IMR-90 (cell line): ENCODE measurements at regions not wholly inside any gene's neighbourhood (a gene's known extent, or its start where the extent isn't known, plus 50 kb on each side); places are given as distances from the start of the nearest gene placed in this dataset.
A peak's percentile ranks its signal among the peaks of the same experiment; 100 is the strongest.

Experiments
- ATAC-seq: fragments of 200-7000 bp; cut with Tn5 transposase; 2 replicates; pipeline ENCODE4 v1.9.1; 2020; ENCODE audit warnings: low read depth, mild to moderate bottlenecking, moderate library complexity
- BruUV-seq: library from RNA; stranded (reverse); fragments of 400-500 nt; replicated peaks from 2 replicates; lab custom pipeline; 2021; lab: Mats Ljungman, UMichigan
- CTCF ChIA-PET: fragments of 300-600 bp; formaldehyde crosslinking; extraction: SDS; loops from one replicate; lab custom pipeline; 2021; ENCODE audit warnings: antibody characterized with exemption; lab: Yijun Ruan, JAX
- POLR2A ChIA-PET: fragments of 300-600 bp; sonication (Branson Sonifier 250); formaldehyde crosslinking; loops from one replicate; lab custom pipeline; 2022; ENCODE audit warnings: antibody characterized with exemption; ENCODE audit not compliant: unreplicated experiment; lab: Charles Lee
- DNase-seq: peaks from one replicate; pipeline ENCODE4 v3.0.0; 2013
- H2AFZ ChIP-seq: replicated peaks from 2 replicates; pipeline ENCODE3; 2013; ENCODE audit warnings: low read length, mild to moderate bottlenecking; ENCODE audit not compliant: poor library complexity
- H2AK5ac ChIP-seq: 2 replicates; pipeline ENCODE4 v1.6.1; 2013; ENCODE audit warnings: low read depth, low read length, inconsistent platforms
- H2AK9ac ChIP-seq: replicated peaks from 2 replicates; pipeline ENCODE3; 2013; ENCODE audit warnings: mild to moderate bottlenecking, low read depth, low read length, moderate library complexity; ENCODE audit not compliant: poor library complexity
- H2BK120ac ChIP-seq: 2 replicates; pipeline ENCODE4 v1.6.1; 2013; ENCODE audit warnings: low read depth, low read length, inconsistent platforms
- H2BK15ac ChIP-seq: 3 replicates; pipeline ENCODE4 v1.6.1; 2013; ENCODE audit warnings: low read depth, low read length, inconsistent platforms
- H2BK20ac ChIP-seq: 2 replicates; pipeline ENCODE4 v1.6.1; 2013; ENCODE audit warnings: low read depth, mild to moderate bottlenecking, inconsistent platforms, low read length, moderate library complexity
- H2BK5ac ChIP-seq: 2 replicates; pipeline ENCODE4 v1.6.1; 2013; ENCODE audit warnings: mild to moderate bottlenecking, low read depth, low read length, inconsistent platforms; ENCODE audit not compliant: poor library complexity, severe bottlenecking
- H3K14ac ChIP-seq: replicated peaks from 2 replicates; pipeline ENCODE4 v1.6.1; 2013; ENCODE audit warnings: low read depth, low read length, inconsistent platforms
- H3K18ac ChIP-seq: 2 replicates; pipeline ENCODE4 v1.6.1; 2013; ENCODE audit warnings: low read depth, low read length, control low read depth
- H3K23ac ChIP-seq: 2 replicates; pipeline ENCODE4 v1.6.1; 2013; ENCODE audit warnings: low read depth, low read length, inconsistent platforms
- H3K27ac ChIP-seq: 2 replicates; pipeline ENCODE4 v1.5.1; 2013; ENCODE audit warnings: mild to moderate bottlenecking, control low read depth, low read length; ENCODE audit not compliant: insufficient read depth
- H3K27me3 ChIP-seq: 2 replicates; pipeline ENCODE4 v1.6.1; 2013; ENCODE audit warnings: low read length; ENCODE audit not compliant: control insufficient read depth, insufficient read depth
- H3K36me3 ChIP-seq: 2 replicates; pipeline ENCODE4 v1.6.1; 2013; ENCODE audit warnings: low read length, mixed read lengths; ENCODE audit not compliant: control insufficient read depth, insufficient read depth
- H3K4ac ChIP-seq: 2 replicates; pipeline ENCODE4 v1.6.1; 2013; ENCODE audit warnings: low read depth, low read length, inconsistent platforms
- H3K4me1 ChIP-seq: 2 replicates; pipeline ENCODE4 v1.6.1; 2013; ENCODE audit warnings: low read length, mixed read lengths; ENCODE audit not compliant: control insufficient read depth, insufficient read depth
- H3K4me2 ChIP-seq: 2 replicates; pipeline ENCODE4 v1.6.1; 2013; ENCODE audit warnings: low read depth, mild to moderate bottlenecking, control low read depth, low read length, moderate library complexity
- H3K4me3 ChIP-seq: 2 replicates; pipeline ENCODE4 v1.5.1; 2013; ENCODE audit warnings: low read depth, mild to moderate bottlenecking, control low read depth, low read length, moderate library complexity; ENCODE audit not compliant: insufficient read depth
- H3K56ac ChIP-seq: 2 replicates; pipeline ENCODE4 v1.6.1; 2013; ENCODE audit warnings: low read length, inconsistent platforms; ENCODE audit not compliant: insufficient read depth; ENCODE audit errors: extremely low read depth
- H3K79me1 ChIP-seq, 2 experiments: 2 replicates each; pipeline ENCODE4 v1.6.1; 2013; ENCODE audit warnings: low read length in 2 of 2, inconsistent platforms in 1 of 2, low read depth in 1 of 2
- H3K9ac ChIP-seq: 2 replicates; pipeline ENCODE4 v1.6.1; 2013; ENCODE audit warnings: low read depth, low read length, control low read depth
- H3K9me1 ChIP-seq: 2 replicates; pipeline ENCODE4 v1.6.1; 2013; ENCODE audit warnings: low read length, inconsistent platforms; ENCODE audit not compliant: insufficient read depth
- H3K9me3 ChIP-seq: 2 replicates; pipeline ENCODE4 v1.6.1; 2013; ENCODE audit warnings: low read length; ENCODE audit not compliant: control insufficient read depth, insufficient read depth
- H4K20me1 ChIP-seq: 2 replicates; pipeline ENCODE4 v1.6.1; 2013; ENCODE audit warnings: low read length, inconsistent platforms; ENCODE audit not compliant: insufficient read depth
- H4K5ac ChIP-seq: 2 replicates; pipeline ENCODE4 v1.6.1; 2013; ENCODE audit warnings: mild to moderate bottlenecking, low read depth, low read length, control low read depth
- H4K8ac ChIP-seq, 2 experiments: 2 replicates each; pipeline ENCODE4 v1.6.1; 2013; ENCODE audit warnings: low read depth in 2 of 2, low read length in 2 of 2, control low read depth in 1 of 2, inconsistent platforms in 1 of 2
- H4K91ac ChIP-seq: 2 replicates; pipeline ENCODE4 v1.6.1; 2013; ENCODE audit warnings: low read depth, low read length, inconsistent platforms; ENCODE audit not compliant: insufficient read depth
- BHLHE40 ChIP-seq: fragments of 150-350 bp; IDR thresholded peaks from 2 replicates; pipeline ENCODE4 v1.6.1; 2016; ENCODE audit warnings: mild to moderate bottlenecking, low read depth, low read length
- FOS ChIP-seq: fragments of 150-350 bp; IDR thresholded peaks from 2 replicates; pipeline ENCODE4 v1.6.1; 2016; ENCODE audit warnings: low read depth, low read length
- MXI1 ChIP-seq: IDR thresholded peaks from 2 replicates; pipeline ENCODE4 v1.6.1; 2012; ENCODE audit warnings: low read depth, mild to moderate bottlenecking, low read length, moderate library complexity, borderline replicate concordance
- WGBS, 2 experiments: methylation state at CpG; one replicate each; pipeline versions ENCODE4 v1.1.5 to v1.1.7; 2013; ENCODE audit warnings: missing lambda C conversion rate in 2 of 2; ENCODE audit not compliant: insufficient read length in 1 of 2; ENCODE audit errors: extremely low coverage in 2 of 2; 5-methylcytosine and 5-hydroxymethylcytosine counted together
- dilution Hi-C: fragments of 300-500 bp; cut with HindIII; formaldehyde crosslinking; loops from one replicate; pipeline ENCODE4 v1.14.3; 2018; ENCODE audit warnings: low sequenced_read_pairs; ENCODE audit not compliant: unreplicated experiment
- in situ Hi-C: fragments of 300-500 bp; cut with MboI; formaldehyde crosslinking; loops from 3 replicates; pipeline ENCODE4 v1.14.3; 2019; ENCODE audit warnings: low sequenced_read_pairs, inconsistent platforms, mixed read lengths
- intact Hi-C: fragments of 100-400 bp; cut with micrococcal nuclease; formaldehyde crosslinking; loops from 2 replicates; pipeline ENCODE4 v1.10.0; 2022

DNA sequence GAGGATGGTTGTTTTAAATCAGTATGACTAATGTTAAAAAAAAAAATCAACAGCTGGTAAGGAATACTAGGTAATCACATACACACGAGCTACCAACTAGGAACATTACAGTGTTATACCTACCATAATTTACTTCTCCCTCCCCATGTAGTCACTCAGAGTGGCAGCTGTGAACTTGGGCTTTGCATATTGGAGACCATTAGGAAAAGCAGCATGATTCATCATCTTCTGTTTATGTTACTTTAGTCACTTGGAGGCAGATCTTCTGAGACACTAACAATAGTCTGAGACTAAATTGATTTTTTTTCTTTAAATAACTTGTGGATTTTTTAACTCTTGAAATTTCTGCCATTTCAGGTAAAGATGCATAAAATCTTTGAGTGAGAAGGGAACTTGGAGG, 141.5 kb upstream of the NR4A3 start:
- intact Hi-C loops, result no loop called here
- WGBS, 2 experiments, result no CpG with 5 or more reads among the region's 1 CpG
- BruUV-seq, result no TSS peak

More for the DNA sequence above, 141.5 kb upstream of the NR4A3 start:
- Histone ChIP-seq H3K23ac (no peak overlapping the region), H3K14ac (no peak overlapping the region), H3K9me3 (no peaks in the 10 kb centered on the region), H4K91ac (no peak overlapping the region), H3K9me1 (no peaks in the 10 kb centered on the region), H3K27me3 (no peaks in the 10 kb centered on the region), H2AK5ac (no peak overlapping the region), H3K36me3 (no peaks in the 10 kb centered on the region), H3K79me1 (no peaks in the 10 kb centered on the region), H4K8ac (no peak overlapping the region), H2BK20ac (no peak overlapping the region), H3K56ac (no peak overlapping the region), H3K9ac (no peak overlapping the region), H2AK9ac (no peak overlapping the region), H4K20me1 (no peaks in the 10 kb centered on the region), H3K27ac (no peak overlapping the region), H3K4me3 (no peak overlapping the region), H3K4me2 (no peak overlapping the region; the same call in 1 of the 2 replicates), H3K4ac (no peak overlapping the region), H3K18ac (no peak overlapping the region; the same call in 1 of the 2 replicates), H4K5ac (no peak overlapping the region), H2BK15ac (no peak overlapping the region), H2BK5ac (no peak overlapping the region), H2AFZ (no peak overlapping the region), H2BK120ac (no peak overlapping the region), H3K4me1 (peaks cover 5% of the 10 kb centered on the region)
- peak; percentile 75 for DNase-seq
- TF ChIP-seq FOS (0 out of 2 replicates have a peak, but pooled peaks have one; percentile 15), MXI1 (no peak), BHLHE40 (no peak)
- in situ Hi-C loops (no loop called here), dilution Hi-C loops (no loop called here)
- ChIA-PET POLR2A (no interaction called here), CTCF (no interaction called here)
- ATAC-seq, result peak; percentile 81
